ENCODE measurements at regions not wholly inside any gene's neighbourhood (a gene's known extent, or its start where the extent isn't known, plus 50 kb on each side); places are given as distances from the start of the nearest gene placed in this dataset.
"Not testable (repeated sequence)": the region's sequence is repeated elsewhere in the genome, so short reads cannot be mapped to it uniquely, and the experiment has no call there.

DNA sequence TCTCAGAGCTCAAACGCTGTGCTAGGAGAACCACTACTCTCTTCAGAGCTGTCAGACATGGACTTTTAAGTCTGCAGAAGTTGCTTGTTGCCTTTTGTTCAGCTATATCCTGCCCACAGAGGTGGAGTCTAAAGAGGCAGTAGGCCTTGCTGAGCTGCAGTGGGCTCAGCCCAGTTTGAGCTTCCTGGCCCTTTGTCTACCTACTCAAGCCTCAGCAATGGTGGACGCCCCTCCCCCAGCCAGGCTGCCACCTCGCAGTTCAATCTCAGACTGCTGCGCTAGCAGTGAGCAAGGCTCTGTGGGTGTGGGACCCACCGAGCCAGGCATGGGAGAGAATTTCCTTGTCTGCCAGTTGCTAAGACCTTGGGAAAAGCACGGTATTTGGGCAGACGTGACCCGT, 426.2 kb downstream of the PIK3C3 start:
- not testable (repeated sequence) for ATAC-seq; H3K36me3 Mint-ChIP-seq; H3K27ac Mint-ChIP-seq; DNase-seq (ENCODE audit: low spot score in 2 of 2)
- peaks cover 11 to 13% of the 10 kb centered on the region in 2 donors for H3K9me3 Mint-ChIP-seq

DNA sequence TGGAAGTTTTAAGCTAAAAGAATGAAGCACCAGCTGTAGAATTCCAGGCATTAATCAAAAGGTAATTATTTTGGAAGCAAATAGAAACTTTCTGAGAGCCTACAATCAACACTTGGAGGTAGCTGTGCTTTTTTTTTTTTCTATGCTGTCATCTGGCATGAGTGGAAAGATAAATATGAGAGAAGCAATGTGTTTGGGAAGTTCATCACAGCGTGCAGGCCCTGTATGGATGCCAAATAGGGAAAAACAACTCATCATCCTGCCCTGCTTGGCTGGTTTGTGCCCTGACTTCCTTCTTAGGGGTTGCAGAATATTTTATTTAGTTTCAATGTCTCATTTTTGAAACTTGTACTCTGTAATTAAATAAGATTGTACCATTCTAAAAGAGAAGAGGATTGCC, 437.4 kb downstream of the PIK3C3 start:
- peaks cover 0 to 8% of the 10 kb centered on the region in 2 donors for H3K9me3 Mint-ChIP-seq
- no peak overlapping the region for H3K27ac Mint-ChIP-seq
- DNase-seq (ENCODE audit: low spot score in 2 of 2) (no peak), ATAC-seq (no peak)
- H3K36me3 Mint-ChIP-seq = no peaks in the 10 kb centered on the region

DNA sequence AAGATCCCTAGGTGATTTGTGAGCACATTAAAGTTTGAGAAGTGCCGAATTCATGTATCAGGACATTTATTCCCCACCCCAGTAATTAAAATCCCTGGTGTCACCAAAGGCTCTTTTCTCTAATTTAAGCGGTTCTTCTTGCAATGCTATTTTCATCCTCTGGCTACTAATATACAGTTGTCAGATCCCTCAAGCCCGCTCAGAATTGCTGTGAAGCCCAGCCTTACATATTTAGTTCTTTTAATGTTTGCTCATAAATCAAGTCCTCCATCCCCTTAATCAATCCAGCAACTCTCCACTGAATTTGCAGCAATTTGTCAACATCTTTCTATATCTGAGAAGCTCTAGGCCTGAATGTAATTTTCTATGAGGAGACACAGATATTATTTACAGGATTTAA, 437.9 kb downstream of the PIK3C3 start:
- Mint-ChIP-seq H3K9me3 (peaks cover 0 to 8% of the 10 kb centered on the region in 2 donors), H3K36me3 (no peaks in the 10 kb centered on the region), H3K27ac (no peak overlapping the region)
- DNase-seq (ENCODE audit: low spot score in 2 of 2) = no peak
- ATAC-seq = no peak

DNA sequence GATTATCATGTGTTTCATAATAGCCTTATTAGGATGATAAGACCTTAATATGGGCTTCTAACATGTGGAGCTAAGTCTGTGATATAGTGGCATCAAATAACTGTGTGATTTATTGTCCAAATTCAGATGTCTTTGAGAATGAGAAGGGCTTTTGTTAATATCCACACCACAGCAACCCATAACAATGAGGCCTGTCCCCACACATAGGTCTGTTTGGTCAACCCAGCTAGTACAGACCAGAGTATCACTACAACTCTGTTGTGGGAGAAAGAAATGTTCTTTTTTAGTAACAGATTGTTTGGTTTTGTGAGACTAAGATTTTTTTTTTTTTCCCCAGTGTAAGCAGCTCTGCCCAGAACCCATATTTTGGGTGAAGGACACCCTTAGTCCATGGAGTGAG, 439.2 kb downstream of the PIK3C3 start:
- Mint-ChIP-seq H3K27ac (no peak overlapping the region), H3K9me3 (peaks cover 0 to 4% of the 10 kb centered on the region in 2 donors), H3K36me3 (no peaks in the 10 kb centered on the region)
- no peak for ATAC-seq
- DNase-seq (ENCODE audit: low spot score in 2 of 2) = no peak

DNA sequence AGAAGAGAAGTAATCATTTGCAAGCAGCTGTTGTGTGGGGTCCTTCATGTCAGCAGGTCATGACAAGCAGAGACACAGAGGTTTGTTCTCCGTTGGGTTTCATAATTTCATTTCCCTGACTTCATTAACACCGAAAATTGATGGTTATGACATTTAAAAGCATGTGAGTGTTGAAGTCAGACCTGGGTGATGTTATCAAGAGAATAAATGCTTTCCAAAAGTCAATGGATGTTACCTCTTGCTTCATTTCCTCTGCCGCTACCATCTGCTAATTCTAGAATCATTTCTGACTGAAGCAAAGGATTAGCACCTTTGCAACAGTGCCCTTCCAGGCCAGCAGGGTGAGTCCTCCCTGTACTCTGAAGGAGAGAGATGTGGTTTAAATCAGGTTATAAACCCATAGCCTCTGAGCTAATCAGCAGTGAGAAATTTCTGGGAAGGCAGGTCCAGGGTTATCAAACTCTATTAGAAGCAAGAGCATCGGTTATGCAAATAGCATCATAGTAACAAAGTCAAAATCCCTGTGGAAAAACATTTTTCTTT, 446.2 kb downstream of the PIK3C3 start:
- H3K27ac Mint-ChIP-seq = no peak overlapping the region
- DNase-seq (ENCODE audit: low spot score in 2 of 2) = no peak
- no peak for ATAC-seq
- H3K36me3 Mint-ChIP-seq = no peaks in the 10 kb centered on the region
- H3K9me3 Mint-ChIP-seq = peaks cover 4% of the 10 kb centered on the region in 2 donors

DNA sequence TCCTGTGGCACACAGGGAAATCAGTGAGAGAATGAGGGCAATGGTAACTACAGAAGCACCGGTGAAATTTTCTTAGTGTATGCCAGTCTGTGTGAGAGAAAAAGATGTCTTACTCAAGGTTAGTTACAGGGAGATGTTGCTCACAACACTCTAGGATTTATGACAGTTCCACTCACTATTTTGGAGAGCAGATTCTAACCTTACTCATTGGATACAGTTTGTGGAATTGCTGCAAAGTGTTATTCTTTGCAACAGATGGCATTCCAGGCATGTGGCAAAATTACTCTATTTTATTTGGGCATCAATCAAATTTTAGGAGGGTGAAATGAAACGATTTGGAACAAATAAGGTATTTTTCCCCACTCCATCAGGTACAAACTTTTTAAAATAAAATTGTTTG, 449.1 kb downstream of the PIK3C3 start:
- ATAC-seq = no peak

DNA sequence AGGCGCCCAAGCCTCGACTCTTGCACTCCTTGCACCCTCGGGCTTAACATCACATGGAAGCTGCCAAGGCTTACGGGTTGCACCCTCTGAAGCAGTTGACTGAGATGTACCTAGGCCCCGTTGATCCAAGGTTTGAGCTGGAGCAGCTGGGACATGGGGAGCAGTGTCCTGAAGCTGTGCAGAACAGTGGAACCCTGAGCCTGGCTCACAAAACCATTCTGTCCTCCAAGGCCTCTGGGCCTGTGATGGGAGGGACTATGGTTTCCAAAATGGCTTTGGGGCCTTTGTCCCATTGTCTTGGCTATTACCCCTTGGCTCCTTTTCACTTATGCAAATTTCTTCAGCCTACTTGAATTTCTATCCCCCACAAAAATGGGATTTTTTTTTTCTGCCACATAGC, 454.0 kb downstream of the PIK3C3 start:
- ATAC-seq (no peak), DNase-seq (ENCODE audit: low spot score in 2 of 2) (no peak)
- Mint-ChIP-seq H3K36me3 (no peaks in the 10 kb centered on the region), H3K9me3 (peaks cover 14 to 17% of the 10 kb centered on the region in 2 donors), H3K27ac (no peak overlapping the region)

More for the DNA sequence above, 449.1 kb downstream of the PIK3C3 start:
- H3K36me3 Mint-ChIP-seq = no peaks in the 10 kb centered on the region
- H3K27ac Mint-ChIP-seq = no peak overlapping the region
- peaks cover 4 to 10% of the 10 kb centered on the region in 2 donors for H3K9me3 Mint-ChIP-seq
- DNase-seq (ENCODE audit: low spot score in 2 of 2) = no peak

DNA sequence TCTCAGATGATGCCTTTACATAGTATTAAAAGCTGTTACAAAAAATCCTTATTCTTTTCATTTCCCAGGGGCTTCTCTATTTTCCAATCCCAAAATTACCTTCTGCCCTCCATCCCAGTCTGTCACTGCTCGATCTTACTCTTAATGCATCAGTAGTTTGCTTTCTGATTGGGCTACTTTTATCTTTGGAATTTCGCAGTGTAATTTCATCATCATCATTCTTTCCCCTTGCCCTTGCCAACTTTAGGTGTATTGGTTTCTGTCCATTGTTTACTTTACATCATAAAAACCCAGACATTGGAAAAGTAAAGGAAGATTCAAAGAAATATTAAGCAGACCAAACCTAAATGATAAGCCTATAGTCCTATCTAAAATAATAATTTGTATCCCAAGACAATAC, 457.2 kb downstream of the PIK3C3 start:
- Mint-ChIP-seq H3K27ac (no peak overlapping the region), H3K9me3 (peaks cover 14 to 20% of the 10 kb centered on the region in 2 donors), H3K36me3 (no peaks in the 10 kb centered on the region)
- DNase-seq (ENCODE audit: low spot score in 2 of 2) (no peak), ATAC-seq (no peak)

DNA sequence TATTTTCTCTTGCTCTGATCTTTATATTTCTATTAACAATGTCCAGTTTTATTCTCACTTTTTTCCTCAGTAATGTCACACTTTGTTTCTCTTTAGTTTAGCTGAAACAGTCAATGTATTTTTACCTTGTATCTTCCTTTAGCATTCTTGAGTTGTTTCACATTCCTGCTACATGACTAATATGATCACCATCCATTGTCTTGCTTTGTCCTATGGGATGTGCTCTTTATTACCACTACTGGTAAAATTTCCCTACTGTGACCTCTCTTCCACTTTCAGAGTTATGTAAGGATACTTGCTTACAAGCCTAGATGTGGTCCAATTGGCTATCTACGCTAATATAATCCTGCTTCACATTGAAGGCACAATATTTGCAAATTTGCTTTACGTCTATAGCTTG, 457.9 kb downstream of the PIK3C3 start:
- no peaks in the 10 kb centered on the region for H3K36me3 Mint-ChIP-seq
- H3K9me3 Mint-ChIP-seq = peaks cover 14 to 17% of the 10 kb centered on the region in 2 donors
- no peak overlapping the region for H3K27ac Mint-ChIP-seq
- ATAC-seq (no peak), DNase-seq (ENCODE audit: low spot score in 2 of 2) (no peak)

DNA sequence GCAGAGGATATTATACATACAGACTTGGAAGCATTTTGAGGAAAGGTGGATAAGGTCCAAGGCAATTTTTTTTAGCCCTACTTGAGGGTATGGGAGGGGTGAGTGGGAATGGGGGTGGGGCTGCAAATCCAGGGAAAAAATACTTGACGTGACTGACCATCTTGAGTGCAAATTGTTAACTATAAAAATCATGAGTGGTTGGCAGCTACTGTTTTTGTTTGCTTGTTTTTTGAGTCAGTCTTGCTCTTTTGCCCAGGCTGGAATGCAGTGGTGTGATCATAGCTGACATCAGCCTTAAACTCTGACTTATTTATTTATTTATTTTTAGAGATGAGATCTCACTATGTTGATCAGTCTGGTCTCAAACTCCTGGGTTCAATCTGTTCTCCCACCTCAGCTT, 458.8 kb downstream of the PIK3C3 start:
- no peak overlapping the region for H3K27ac Mint-ChIP-seq
- H3K36me3 Mint-ChIP-seq = no peaks in the 10 kb centered on the region
- DNase-seq (ENCODE audit: low spot score in 2 of 2) (no peak), ATAC-seq (no peak)
- peaks cover 11 to 17% of the 10 kb centered on the region in 2 donors for H3K9me3 Mint-ChIP-seq

DNA sequence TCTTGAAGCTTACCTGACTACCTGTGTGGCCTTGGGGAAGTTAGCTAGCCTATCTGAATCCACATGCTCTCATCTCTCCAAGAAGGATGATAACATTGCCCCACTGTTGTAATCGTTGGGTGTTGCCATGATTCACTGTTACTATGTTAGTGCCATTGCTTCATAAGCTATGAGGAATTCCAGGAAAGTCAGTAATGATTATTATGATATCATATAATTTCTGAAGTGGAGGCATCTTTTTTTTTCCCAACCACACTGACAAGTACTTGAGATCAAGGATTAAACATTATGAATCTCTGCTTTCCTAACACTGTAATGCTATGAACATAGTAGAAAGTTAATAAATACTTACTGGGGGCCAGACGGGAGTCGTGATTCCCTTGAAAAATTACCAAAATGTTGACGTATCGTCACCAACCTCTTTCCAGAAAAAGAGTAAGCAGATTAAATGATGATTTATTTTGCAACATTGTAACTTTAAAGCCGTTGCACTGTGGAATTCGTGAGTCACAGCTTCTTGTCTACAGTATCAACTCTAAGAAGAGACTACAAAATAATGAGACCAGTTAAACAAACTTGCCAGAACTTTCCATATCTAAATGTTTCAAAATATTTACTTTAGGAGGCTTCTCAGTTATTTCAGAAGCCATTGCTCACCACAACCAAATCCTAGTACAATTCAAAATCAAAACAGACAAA, 459.9 kb downstream of the PIK3C3 start:
- no peak for ATAC-seq
- H3K36me3 Mint-ChIP-seq = no peaks in the 10 kb centered on the region

DNA sequence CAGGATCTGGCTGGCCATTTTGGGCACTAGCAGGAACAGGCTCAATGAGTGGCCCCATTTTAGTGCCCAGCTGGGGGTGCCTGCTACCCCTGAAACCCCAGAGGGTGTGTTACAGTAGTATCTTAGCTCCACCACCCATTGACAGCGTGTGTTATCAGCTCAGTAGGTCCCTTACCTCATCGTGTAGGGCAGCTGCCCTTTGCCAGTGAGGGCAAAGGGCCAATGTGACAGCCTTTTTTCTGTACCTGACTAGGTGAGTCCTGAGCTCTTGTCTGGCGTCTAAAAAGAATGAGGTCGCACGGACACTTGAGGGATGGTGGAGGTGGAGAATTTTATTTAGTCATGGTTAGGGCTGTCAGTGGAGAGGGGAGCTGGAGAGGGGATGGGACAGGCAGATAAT, 462.2 kb downstream of the PIK3C3 start:
- H3K9me3 Mint-ChIP-seq = peaks cover 9 to 13% of the 10 kb centered on the region in 2 donors
- no peak overlapping the region for H3K27ac Mint-ChIP-seq
- no peaks in the 10 kb centered on the region for H3K36me3 Mint-ChIP-seq
- ATAC-seq = no peak
- no peak for DNase-seq (ENCODE audit: low spot score in 2 of 2)

More for the DNA sequence above, 459.9 kb downstream of the PIK3C3 start:
- Mint-ChIP-seq H3K27ac (no peak overlapping the region), H3K9me3 (peaks cover 4 to 13% of the 10 kb centered on the region in 2 donors)
- no peak for DNase-seq (ENCODE audit: low spot score in 2 of 2)

DNA sequence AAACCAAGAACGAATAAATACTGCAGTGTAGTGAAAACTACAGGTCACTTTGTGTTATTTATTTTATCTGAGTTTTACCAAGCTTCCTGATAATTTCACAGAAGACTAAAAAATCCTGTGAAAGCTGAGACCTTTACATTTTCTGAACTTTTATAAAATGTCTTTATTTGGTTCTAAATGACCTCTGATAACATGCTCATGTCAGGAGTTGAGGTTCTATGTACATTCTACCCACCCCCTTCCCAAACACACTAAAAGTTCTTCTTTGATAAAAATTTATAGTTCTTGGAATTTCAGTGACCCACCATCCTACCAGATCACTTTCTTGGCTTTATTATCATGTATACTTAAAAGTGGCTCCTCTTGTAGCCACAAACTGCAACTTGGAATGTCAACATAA, 463.1 kb downstream of the PIK3C3 start:
- peaks cover 9% of the 10 kb centered on the region in 2 donors for H3K9me3 Mint-ChIP-seq
- DNase-seq (ENCODE audit: low spot score in 2 of 2) (no peak), ATAC-seq (no peak)
- no peak overlapping the region for H3K27ac Mint-ChIP-seq
- no peaks in the 10 kb centered on the region for H3K36me3 Mint-ChIP-seq

DNA sequence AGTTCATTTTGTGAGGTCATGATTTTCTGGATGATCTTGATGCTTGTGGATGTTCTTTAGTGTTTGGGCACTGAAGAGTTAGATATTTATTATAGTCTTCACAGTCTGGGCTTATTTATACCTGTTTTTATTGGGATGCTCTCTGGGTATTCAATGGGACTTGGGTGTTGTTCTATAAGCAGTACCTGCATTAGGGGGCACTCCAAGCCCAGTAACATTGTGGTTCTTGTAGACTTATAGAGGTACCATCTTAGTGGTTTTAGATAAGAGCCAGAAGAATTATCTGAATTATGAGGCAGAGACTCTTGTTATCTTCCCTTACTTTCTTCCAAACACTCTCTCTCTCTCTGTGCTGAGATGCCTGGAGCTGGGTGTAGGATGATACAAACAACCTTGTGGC, 470.0 kb downstream of the PIK3C3 start:
- no peak overlapping the region for H3K27ac Mint-ChIP-seq
- ATAC-seq (no peak), DNase-seq (ENCODE audit: low spot score in 2 of 2) (no peak)
- no peaks in the 10 kb centered on the region for H3K36me3 Mint-ChIP-seq
- H3K9me3 Mint-ChIP-seq = peaks cover 20 to 22% of the 10 kb centered on the region in 2 donors

DNA sequence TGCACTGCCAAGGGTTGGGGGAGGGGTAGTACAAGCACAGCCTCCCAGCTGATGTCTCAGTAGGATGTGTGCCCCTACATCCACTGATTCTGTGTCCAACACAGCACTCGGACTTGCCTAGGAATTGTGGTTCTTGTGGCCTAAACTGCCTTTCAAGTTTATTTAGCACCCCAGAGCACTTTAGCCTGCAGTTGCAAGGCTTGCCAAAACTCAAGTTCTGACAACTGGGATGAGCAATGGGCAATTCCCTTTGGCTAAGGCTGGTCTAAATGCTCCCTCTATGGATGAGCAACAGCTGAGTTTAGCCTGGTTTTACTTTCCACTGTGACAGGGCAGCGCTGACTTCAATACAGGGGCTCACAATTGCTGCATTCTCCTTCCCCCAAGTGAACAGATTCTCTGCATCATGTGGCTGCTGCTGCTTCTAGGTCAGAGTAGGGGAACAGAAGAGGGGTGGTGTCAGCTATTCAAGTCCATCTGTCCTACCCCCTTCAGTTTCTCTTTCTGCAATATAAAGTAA, 471.5 kb downstream of the PIK3C3 start:
- Mint-ChIP-seq H3K27ac (no peak overlapping the region), H3K36me3 (no peaks in the 10 kb centered on the region), H3K9me3 (peaks cover 14 to 16% of the 10 kb centered on the region in 2 donors)
- no peak for DNase-seq (ENCODE audit: low spot score in 2 of 2)
- no peak for ATAC-seq

DNA sequence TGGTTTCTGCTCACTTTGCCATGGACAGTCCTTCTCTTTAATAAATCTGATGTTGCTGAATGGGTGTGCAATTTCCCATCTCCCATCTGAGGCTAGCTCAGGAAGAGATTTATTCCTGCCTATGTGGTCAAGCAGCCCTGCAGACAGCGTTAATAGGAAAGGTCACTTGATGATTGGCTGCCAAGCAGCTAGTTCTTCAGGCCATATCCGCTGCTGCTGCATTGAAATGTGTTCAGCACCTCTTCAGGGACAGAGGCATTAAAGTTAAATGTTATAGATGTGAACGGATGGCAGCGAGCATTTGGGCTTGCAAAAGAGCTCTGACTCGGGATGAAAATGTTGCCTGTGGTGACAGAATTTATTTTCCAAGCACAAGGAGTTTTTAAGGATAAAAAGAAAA, 474.2 kb downstream of the PIK3C3 start:
- Mint-ChIP-seq H3K36me3 (no peaks in the 10 kb centered on the region), H3K9me3 (peaks cover 10% of the 10 kb centered on the region in 2 donors), H3K27ac (no peak overlapping the region)
- no peak for DNase-seq (ENCODE audit: low spot score in 2 of 2)
- no peak for ATAC-seq

DNA sequence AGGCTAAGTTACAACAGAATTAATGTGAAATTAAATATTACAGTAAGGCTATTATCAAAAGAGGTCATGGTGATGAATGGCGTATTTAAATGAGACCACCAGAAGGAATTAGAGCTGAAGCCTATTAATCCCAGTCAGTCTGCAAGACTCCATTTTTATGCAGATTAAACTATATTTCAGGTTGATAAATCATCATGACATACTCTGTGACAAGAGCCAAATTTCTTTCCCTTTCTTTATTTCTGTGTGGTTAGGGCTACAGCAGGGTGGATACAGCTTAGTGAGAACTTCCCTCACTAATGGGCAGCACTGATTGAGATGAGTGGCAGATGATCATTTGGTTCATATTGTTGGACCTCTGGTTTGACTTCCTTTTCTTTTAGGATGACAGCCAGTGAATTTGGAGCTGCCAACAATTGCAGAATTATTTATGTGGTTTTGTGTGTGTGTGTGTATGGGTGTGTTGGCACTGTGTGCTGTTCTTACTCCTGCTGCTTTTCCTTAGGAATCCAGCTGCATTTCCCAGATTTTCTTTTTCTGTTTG, 481.3 kb downstream of the PIK3C3 start:
- ATAC-seq (no peak), DNase-seq (ENCODE audit: low spot score in 2 of 2) (no peak)
- Mint-ChIP-seq H3K9me3 (no peaks in the 10 kb centered on the region), H3K27ac (no peak overlapping the region), H3K36me3 (no peaks in the 10 kb centered on the region)

DNA sequence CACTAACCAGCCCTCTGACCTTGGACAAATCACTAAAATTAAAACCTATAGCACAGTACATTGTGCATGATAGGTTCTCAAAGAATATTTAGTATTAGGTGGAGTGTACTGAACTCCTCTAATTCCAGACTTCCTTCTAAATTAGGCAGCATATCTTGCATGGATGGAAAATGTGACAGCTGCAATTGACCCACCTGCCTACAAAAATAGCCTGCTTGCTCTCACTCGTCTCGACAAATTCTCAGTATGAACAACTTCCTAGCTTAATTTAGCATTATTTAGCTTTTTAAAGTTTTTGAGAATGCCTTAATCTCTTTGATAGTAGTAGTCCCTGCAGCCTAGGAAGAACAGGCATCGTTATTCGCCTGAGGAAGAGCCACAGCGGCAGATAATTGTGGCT, 482.0 kb downstream of the PIK3C3 start:
- no peak for ATAC-seq
- DNase-seq (ENCODE audit: low spot score in 2 of 2) = no peak
- no peaks in the 10 kb centered on the region for H3K36me3 Mint-ChIP-seq
- no peak overlapping the region for H3K27ac Mint-ChIP-seq
- H3K9me3 Mint-ChIP-seq = peaks cover 0 to 3% of the 10 kb centered on the region in 2 donors

Data from activated naive CD4-positive, alpha-beta T cell treated with anti-CD3 and anti-CD28 coated beads, Interleukin-2, amount 50 U/mL, for 72 hours (primary cell).